Endothelial cell of umbilical vein (primary cell): ENCODE measurements at regions not wholly inside any gene's neighbourhood (a gene's known extent, or its start where the extent isn't known, plus 50 kb on each side); places are given as distances from the start of the nearest gene placed in this dataset.
A peak's percentile ranks its signal among the peaks of the same experiment; 100 is the strongest.

ENCODE experiments used
- BruUV-seq: library from RNA; stranded (reverse); fragments of 400-500 nt; replicated peaks from 2 replicates; lab custom pipeline; 2021; lab: Mats Ljungman, UMichigan
- CTCF ChIA-PET: fragments of 300-600, 350-600 bp; sonication (Branson Sonifier 250); formaldehyde crosslinking; loops from one replicate; lab custom pipeline; 2021; ENCODE audit warnings: antibody characterized with exemption, inconsistent platforms; lab: Charles Lee
- POLR2A ChIA-PET: fragments of 300-600, 350-600 bp; sonication (Branson Sonifier 250); formaldehyde crosslinking; loops from one replicate; lab custom pipeline; 2021; ENCODE audit warnings: antibody characterized with exemption, inconsistent platforms; lab: Charles Lee
- DNase-seq: peaks from one replicate; pipeline ENCODE4 v3.0.0-alpha.2; 2011; ENCODE audit warnings: low read depth, low spot score
- FAIRE-seq: peaks from 2 replicates; lab custom pipeline; 2011; peaks lifted over from hg19 to GRCh38; lab: Jason Lieb, UNC
- H2AFZ ChIP-seq: 2 replicates; pipeline ENCODE4 v1.6.0; 2012; ENCODE audit warnings: low read depth, low read length, control low read depth, inconsistent platforms
- H3K27ac ChIP-seq: 2 replicates; pipeline ENCODE4 v1.5.1; 2011; ENCODE audit warnings: low read depth, mild to moderate bottlenecking, control low read depth, low read length, moderate library complexity; ENCODE audit not compliant: insufficient read depth
- H3K27me3 ChIP-seq, 2 experiments: 2 replicates each; pipeline versions ENCODE4 v1.6.0 to v1.6.1; 2011; ENCODE audit warnings: low read length in 2 of 2, mixed read lengths in 1 of 2; ENCODE audit not compliant: control insufficient read depth in 2 of 2, insufficient read depth in 2 of 2
- H3K36me3 ChIP-seq, 2 experiments: 2 replicates in 1 of 2; 3 replicates in 1 of 2; pipeline ENCODE4 v1.5.1; 2011; ENCODE audit warnings: low read length in 2 of 2, mild to moderate bottlenecking in 1 of 2, moderate library complexity in 1 of 2; ENCODE audit not compliant: control insufficient read depth in 2 of 2, insufficient read depth in 2 of 2; ENCODE audit errors: extremely low read depth in 1 of 2
- H3K4me1 ChIP-seq: 3 replicates; pipeline ENCODE4 v1.5.1; 2011; ENCODE audit warnings: mild to moderate bottlenecking, low read length; ENCODE audit not compliant: control insufficient read depth, insufficient read depth; ENCODE audit errors: extremely low read depth
- H3K4me2 ChIP-seq: 2 replicates; pipeline ENCODE4 v1.6.1; 2011; ENCODE audit warnings: low read length, control low read depth, mixed read lengths; ENCODE audit not compliant: insufficient read depth
- H3K4me3 ChIP-seq, 3 experiments: fragments of 200-600 bp in 1 of 3; sonication (generic), shearing (Covaris generic) in 1 of 3; replicated peaks in 1 of 3; 2 replicates each; pipeline ENCODE4 v1.5.1; 2011 to 2016; ENCODE audit warnings: control low read depth in 3 of 3, low read length in 3 of 3, mild to moderate bottlenecking in 2 of 3, inconsistent platforms in 1 of 3, low read depth in 1 of 3, moderate library complexity in 1 of 3; ENCODE audit not compliant: insufficient read depth in 1 of 3
- H3K79me2 ChIP-seq: 2 replicates; pipeline ENCODE4 v1.6.0; 2012; ENCODE audit warnings: low read length, inconsistent platforms; ENCODE audit not compliant: control insufficient read depth, insufficient read depth
- H3K9ac ChIP-seq: replicated peaks from 2 replicates; pipeline ENCODE3; 2011; ENCODE audit warnings: low read length, control low read depth; ENCODE audit not compliant: insufficient read depth; ENCODE audit errors: extremely low read depth
- H3K9me1 ChIP-seq: replicated peaks from 3 replicates; pipeline ENCODE4 v1.6.0; 2011; ENCODE audit warnings: mild to moderate bottlenecking, low read length; ENCODE audit not compliant: control insufficient read depth, insufficient read depth; ENCODE audit errors: extremely low read depth
- H3K9me3 ChIP-seq: replicated peaks from 2 replicates; pipeline ENCODE4 v1.5.1; 2012; ENCODE audit warnings: low read length, inconsistent platforms; ENCODE audit not compliant: control insufficient read depth, insufficient read depth
- H4K20me1 ChIP-seq: replicated peaks from 2 replicates; pipeline ENCODE3; 2011; ENCODE audit warnings: mild to moderate bottlenecking, low read length; ENCODE audit not compliant: control insufficient read depth, insufficient read depth; ENCODE audit errors: extremely low read depth
- EZH2 ChIP-seq: IDR thresholded peaks from 2 replicates; pipeline ENCODE4 v1.6.1; 2012; ENCODE audit warnings: borderline replicate concordance, low read depth, mild to moderate bottlenecking, moderate library complexity, low read length, inconsistent platforms; ENCODE audit not compliant: severe bottlenecking
- FOS ChIP-seq: IDR thresholded peaks from 2 replicates; pipeline ENCODE4 v1.6.1; 2011; ENCODE audit warnings: mild to moderate bottlenecking, low read length, moderate library complexity, borderline replicate concordance; ENCODE audit not compliant: insufficient read depth
- GATA2 ChIP-seq: IDR thresholded peaks from 2 replicates; pipeline ENCODE4 v1.7.0; 2011; ENCODE audit warnings: low read depth, mild to moderate bottlenecking, moderate library complexity, mixed read lengths, low read length; ENCODE audit not compliant: insufficient read length, insufficient read depth
- JUN ChIP-seq: IDR thresholded peaks from 2 replicates; pipeline ENCODE4 v1.6.1; 2011; ENCODE audit warnings: borderline replicate concordance, low read depth; ENCODE audit not compliant: insufficient read length, insufficient read depth
- MYC ChIP-seq: IDR thresholded peaks from one replicate; pipeline ENCODE4 v1.6.1; 2011; ENCODE audit warnings: mild to moderate bottlenecking, low read depth, low read length
- POLR2A ChIP-seq: IDR thresholded peaks from 2 replicates; pipeline ENCODE4 v1.6.1; 2012; ENCODE audit warnings: low read depth, mild to moderate bottlenecking, control low read depth, low read length
- POLR2AphosphoS5 ChIP-seq: IDR thresholded peaks from 2 replicates; pipeline ENCODE4 v1.6.1; 2012; ENCODE audit warnings: low read depth, mild to moderate bottlenecking, control low read depth, low read length, moderate library complexity; ENCODE audit not compliant: insufficient read depth
- dilution Hi-C: fragments of 300-500 bp; cut with MboI; formaldehyde crosslinking; loops from one replicate; pipeline ENCODE4 v1.15.0; 2019; ENCODE audit warnings: low sequenced_read_pairs; ENCODE audit not compliant: extremely low pct_ligation_motif_present
- intact Hi-C: fragments of 100-400 bp; cut with micrococcal nuclease; formaldehyde crosslinking; loops from one replicate; pipeline ENCODE4 v1.10.0; 2022
- TF ChIP-seq, protein P1 (sequence below): IDR thresholded peaks from 2 replicates; pipeline ENCODE4 v1.6.1; 2011; ENCODE audit not compliant: insufficient read depth, insufficient read length
- TF ChIP-seq, protein P2 (sequence below), 2 donors: IDR thresholded peaks; 1 replicate in 1 of 2; 2 replicates in 1 of 2; pipeline ENCODE4 v1.5.1; 2011; ENCODE audit warnings: low read length in 2 of 2, mild to moderate bottlenecking in 2 of 2, moderate library complexity in 2 of 2, control low read depth in 1 of 2, inconsistent platforms in 1 of 2, low read depth in 1 of 2; ENCODE audit not compliant: insufficient read depth in 1 of 2; ENCODE audit errors: extremely low read depth in 1 of 2

DNA sequence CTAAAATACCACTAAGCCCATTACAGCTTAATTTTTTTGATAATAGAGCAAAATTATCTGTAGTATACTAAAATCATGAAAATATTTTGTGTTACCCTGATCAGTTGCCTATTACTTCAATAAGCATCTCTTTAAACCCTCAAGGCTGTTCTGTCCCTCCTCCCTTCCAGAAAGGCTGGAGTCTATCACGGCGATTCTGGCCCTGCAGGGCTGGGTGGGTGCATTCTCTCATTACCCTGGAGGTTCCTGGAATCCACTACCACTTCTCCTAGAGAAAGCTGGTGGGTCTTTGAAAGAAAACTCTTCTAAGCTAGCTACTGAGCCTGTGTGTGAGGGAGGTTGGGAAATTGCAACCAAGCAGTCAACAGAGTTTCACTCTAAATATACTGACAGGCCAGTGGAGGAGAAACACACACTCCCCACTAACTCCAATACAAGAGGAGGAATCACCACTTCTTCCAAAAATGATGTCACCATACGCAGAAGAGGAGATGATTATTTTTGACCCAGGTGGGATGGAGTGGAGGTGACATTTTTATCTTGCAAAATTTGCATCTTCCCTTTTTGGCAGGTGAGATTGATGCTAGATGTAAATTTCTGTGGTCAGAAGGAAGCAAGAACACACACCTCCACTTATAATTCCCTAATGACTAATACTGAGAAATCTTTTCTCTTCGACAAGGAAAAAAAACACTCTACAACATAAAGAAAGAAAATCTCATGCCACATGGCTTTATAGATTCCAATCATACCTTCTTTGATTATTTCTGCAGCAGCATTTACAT is 182.3 kb upstream of the PHACTR1 start:
- Histone ChIP-seq H4K20me1 (no peaks in the 10 kb centered on the region), H3K36me3 (no peaks in the 10 kb centered on the region), H3K27me3 (no peaks in the 10 kb centered on the region), H3K9me1 (no peaks in the 10 kb centered on the region), H3K27ac (no peak overlapping the region), H3K4me3 (no peak overlapping the region), H3K4me1 (peaks cover 49% of the 10 kb centered on the region), H3K9ac (no peak overlapping the region), H2AFZ (no peak overlapping the region), H3K4me2 (no peak overlapping the region), H3K79me2 (no peaks in the 10 kb centered on the region), H3K9me3 (no peaks in the 10 kb centered on the region)
- BruUV-seq = no TSS peak
- ChIA-PET POLR2A (no interaction called here), CTCF (interaction anchor here (1.1 to 1.3 kb wide), 3 partner anchors 39 to 61 kb away, joined by 3 to 4 read pairs (median 3); no protein-coding TSS in a partner anchor)
- DNase-seq (no peak), FAIRE-seq (no peak)
- intact Hi-C loops (loop anchor here (10.0 kb wide), 1 partner anchor 361 kb away; no protein-coding TSS in a partner anchor), dilution Hi-C loops (no loop called here)
- no peak for TF ChIP-seq EZH2
- TF ChIP-seq FOS = no peak
- no peak for TF ChIP-seq MYC
- TF ChIP-seq, protein P1, sequence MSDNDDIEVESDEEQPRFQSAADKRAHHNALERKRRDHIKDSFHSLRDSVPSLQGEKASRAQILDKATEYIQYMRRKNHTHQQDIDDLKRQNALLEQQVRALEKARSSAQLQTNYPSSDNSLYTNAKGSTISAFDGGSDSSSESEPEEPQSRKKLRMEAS = no peak

DNA sequence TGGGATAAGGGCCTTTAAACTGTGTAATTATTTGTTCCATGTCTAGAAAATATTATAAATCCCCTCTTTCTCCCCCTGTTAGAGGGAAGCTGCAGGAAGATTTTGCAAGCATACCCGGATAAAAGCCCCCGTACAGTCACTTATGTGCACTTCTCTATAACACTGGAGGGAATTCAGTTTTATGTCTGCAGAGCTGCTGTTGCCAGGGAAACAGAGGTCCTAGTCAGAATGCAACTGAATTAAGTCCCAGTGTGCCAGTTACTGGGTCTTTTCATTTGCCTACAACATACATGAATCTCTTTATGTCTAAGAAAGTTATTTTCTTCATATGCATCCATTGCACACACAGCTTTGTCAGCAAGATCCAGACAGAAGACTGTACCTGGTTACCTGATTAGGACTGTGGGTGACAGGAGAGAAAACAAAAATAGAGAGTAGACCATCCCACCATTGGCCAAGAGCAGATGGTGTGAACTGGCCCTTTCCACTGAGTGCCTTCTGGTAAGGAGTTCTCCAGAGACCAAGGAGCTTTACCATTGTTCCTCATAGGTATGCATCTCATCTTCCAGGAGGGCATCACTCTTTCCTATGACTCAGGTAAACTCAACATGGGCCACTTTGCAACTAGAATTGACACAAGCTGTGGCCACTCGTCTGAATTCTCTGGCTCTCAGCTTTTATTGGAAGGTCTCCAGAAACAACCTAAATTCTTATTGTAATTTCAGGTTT is 180.8 kb upstream of the PHACTR1 start:
- FAIRE-seq = no peak
- TF ChIP-seq GATA2 (no peak), EZH2 (no peak), MYC (no peak), POLR2AphosphoS5 (no peak), JUN (no peak), FOS (no peak), POLR2A (no peak)
- TF ChIP-seq, protein P1 = no peak
- TF ChIP-seq, protein P2, sequence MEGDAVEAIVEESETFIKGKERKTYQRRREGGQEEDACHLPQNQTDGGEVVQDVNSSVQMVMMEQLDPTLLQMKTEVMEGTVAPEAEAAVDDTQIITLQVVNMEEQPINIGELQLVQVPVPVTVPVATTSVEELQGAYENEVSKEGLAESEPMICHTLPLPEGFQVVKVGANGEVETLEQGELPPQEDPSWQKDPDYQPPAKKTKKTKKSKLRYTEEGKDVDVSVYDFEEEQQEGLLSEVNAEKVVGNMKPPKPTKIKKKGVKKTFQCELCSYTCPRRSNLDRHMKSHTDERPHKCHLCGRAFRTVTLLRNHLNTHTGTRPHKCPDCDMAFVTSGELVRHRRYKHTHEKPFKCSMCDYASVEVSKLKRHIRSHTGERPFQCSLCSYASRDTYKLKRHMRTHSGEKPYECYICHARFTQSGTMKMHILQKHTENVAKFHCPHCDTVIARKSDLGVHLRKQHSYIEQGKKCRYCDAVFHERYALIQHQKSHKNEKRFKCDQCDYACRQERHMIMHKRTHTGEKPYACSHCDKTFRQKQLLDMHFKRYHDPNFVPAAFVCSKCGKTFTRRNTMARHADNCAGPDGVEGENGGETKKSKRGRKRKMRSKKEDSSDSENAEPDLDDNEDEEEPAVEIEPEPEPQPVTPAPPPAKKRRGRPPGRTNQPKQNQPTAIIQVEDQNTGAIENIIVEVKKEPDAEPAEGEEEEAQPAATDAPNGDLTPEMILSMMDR (IDR thresholded peaks at IDR 0.05; ENCODE audit: extremely low read depth in 1 of 2, insufficient read depth in 1 of 2, low read depth in 1 of 2, low read length in 2 of 2) = no peak
- Histone ChIP-seq H3K27ac (peak overlapping the region; percentile 87), H3K27me3 (no peaks in the 10 kb centered on the region), H4K20me1 (no peaks in the 10 kb centered on the region), H3K4me2 (peak overlapping the region; percentile 73), H3K79me2 (no peaks in the 10 kb centered on the region), H2AFZ (no peak overlapping the region), H3K9ac (peak overlapping the region; percentile 54), H3K4me1 (peaks cover 47% of the 10 kb centered on the region), H3K36me3 (no peaks in the 10 kb centered on the region), H3K9me1 (no peaks in the 10 kb centered on the region), H3K4me3 (no peak overlapping the region), H3K9me3 (no peaks in the 10 kb centered on the region)
- BruUV-seq = no TSS peak
- ChIA-PET CTCF (interaction anchor here (0.7 to 3.2 kb wide), 6 partner anchors 10 to 246 kb away, joined by 3 to 11 read pairs (median 4); partner anchors contain the start of gene EDN1), POLR2A (interaction anchor here (1.6 kb wide), 1 partner anchor 236 kb away, joined by 6 read pairs; no protein-coding TSS in a partner anchor)
- no peak for DNase-seq
- dilution Hi-C loops (no loop called here), intact Hi-C loops (loop anchor here (2.0 to 10.0 kb wide), 4 partner anchors 223 to 523 kb away; partner anchors contain the start of genes EDN1 and HIVEP1)
